Left ventricle myocardium inferior (tissue), 1 donor: ENCODE measurements at regions not wholly inside any gene's neighbourhood (a gene's known extent, or its start where the extent isn't known, plus 50 kb on each side); places are given as distances from the start of the nearest gene placed in this dataset.
"Not testable (repeated sequence)": the region's sequence is repeated elsewhere in the genome, so short reads cannot be mapped to it uniquely, and the experiment has no call there.

Experiments
- DNase-seq: peaks from one replicate; pipeline ENCODE4 v3.0.0-alpha.2; 2020
- H3K27ac ChIP-seq: fragments of 200-600 bp; replicated peaks from 2 replicates; pipeline ENCODE4 v1.8.0; 2021
- H3K27me3 ChIP-seq: fragments of 200-600 bp; 2 replicates; pipeline ENCODE4 v1.8.0; 2021; ENCODE audit warnings: low read depth
- H3K36me3 ChIP-seq: fragments of 200-600 bp; 2 replicates; pipeline ENCODE4 v1.8.0; 2021
- H3K4me1 ChIP-seq: fragments of 200-600 bp; 2 replicates; pipeline ENCODE4 v1.8.0; 2021
- H3K4me3 ChIP-seq: fragments of 200-600 bp; 2 replicates; pipeline ENCODE4 v1.8.0; 2021; ENCODE audit warnings: mild to moderate bottlenecking, moderate library complexity
- H3K9me3 ChIP-seq: fragments of 200-600 bp; replicated peaks from 2 replicates; pipeline ENCODE4 v1.8.0; 2021
- intact Hi-C: fragments of 100-400 bp; cut with micrococcal nuclease; formaldehyde crosslinking; loops from one replicate; pipeline ENCODE4 v1.11.0; 2022
- TF ChIP-seq, protein P1 (sequence below): fragments of 200-600 bp; IDR thresholded peaks from 2 replicates; pipeline ENCODE4 v1.8.0; 2021; ENCODE audit warnings: antibody characterized with exemption, mild to moderate bottlenecking, borderline replicate concordance
- donor health status: DM: no; HTN: yes; CAD: no; lungs with severe emphysema.

- intact Hi-C loops: no loop called here
Measured at GRCh38 chr9:13809401-13809800, 504.5 kb downstream of the NFIB start.

DNA sequence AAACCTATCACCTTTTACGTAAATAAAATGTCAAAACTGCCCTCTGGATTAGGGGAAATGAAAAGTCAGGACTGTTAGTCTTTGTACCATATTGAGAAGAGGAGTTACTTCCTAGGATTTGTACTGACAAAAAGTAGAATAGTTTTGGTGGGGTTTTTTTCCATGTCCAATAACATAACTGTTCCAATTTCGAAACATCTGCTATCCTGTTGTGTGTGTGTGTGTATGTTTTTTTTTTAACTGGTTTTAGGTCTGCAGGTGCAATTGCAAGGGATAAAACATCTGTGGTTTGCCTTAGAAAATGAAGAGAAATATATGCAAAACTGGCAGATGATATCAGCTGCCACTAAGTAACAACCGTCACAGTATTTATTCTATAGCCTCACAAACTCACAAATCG, 506.8 kb downstream of the NFIB start:
- DNase-seq: no peak
- Histone ChIP-seq H3K36me3 (no peaks in the 10 kb centered on the region), H3K4me1 (no peaks in the 10 kb centered on the region), H3K4me3 (no peak overlapping the region), H3K9me3 (no peaks in the 10 kb centered on the region), H3K27ac (no peak overlapping the region), H3K27me3 (no peaks in the 10 kb centered on the region)
- intact Hi-C loops: no loop called here
- TF ChIP-seq, protein P1, sequence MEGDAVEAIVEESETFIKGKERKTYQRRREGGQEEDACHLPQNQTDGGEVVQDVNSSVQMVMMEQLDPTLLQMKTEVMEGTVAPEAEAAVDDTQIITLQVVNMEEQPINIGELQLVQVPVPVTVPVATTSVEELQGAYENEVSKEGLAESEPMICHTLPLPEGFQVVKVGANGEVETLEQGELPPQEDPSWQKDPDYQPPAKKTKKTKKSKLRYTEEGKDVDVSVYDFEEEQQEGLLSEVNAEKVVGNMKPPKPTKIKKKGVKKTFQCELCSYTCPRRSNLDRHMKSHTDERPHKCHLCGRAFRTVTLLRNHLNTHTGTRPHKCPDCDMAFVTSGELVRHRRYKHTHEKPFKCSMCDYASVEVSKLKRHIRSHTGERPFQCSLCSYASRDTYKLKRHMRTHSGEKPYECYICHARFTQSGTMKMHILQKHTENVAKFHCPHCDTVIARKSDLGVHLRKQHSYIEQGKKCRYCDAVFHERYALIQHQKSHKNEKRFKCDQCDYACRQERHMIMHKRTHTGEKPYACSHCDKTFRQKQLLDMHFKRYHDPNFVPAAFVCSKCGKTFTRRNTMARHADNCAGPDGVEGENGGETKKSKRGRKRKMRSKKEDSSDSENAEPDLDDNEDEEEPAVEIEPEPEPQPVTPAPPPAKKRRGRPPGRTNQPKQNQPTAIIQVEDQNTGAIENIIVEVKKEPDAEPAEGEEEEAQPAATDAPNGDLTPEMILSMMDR: no peak

More at GRCh38 chr9:13809401-13809800, 504.5 kb downstream of the NFIB start:
- no peak overlapping the region for H3K27ac ChIP-seq
- H3K27me3 ChIP-seq: no peaks in the 10 kb centered on the region
- H3K4me3 ChIP-seq: no peak overlapping the region
- DNase-seq: no peak
- H3K9me3 ChIP-seq: no peaks in the 10 kb centered on the region
- H3K36me3 ChIP-seq: no peaks in the 10 kb centered on the region
- TF ChIP-seq, protein P1: no peak
- H3K4me1 ChIP-seq: no peaks in the 10 kb centered on the region

DNA sequence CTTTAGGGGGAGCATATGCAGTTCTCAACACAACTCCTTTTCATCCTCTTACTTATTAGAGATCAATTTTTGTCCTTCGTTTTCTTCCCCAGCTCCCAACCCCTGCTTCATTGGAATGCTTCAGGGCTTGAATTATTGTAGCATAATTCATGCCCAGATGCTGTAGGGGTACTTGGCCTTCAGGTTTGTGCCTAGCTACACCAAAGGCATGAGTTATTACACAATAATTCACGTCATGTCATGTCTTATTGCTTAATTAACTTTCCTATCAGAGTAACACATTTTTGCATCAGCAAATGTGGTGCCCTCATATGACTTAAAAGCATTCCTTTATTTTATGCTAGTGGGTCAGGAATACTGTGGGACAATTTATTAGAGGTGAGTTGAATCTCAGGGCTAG, 507.2 kb downstream of the NFIB start:
- Histone ChIP-seq H3K4me1 (no peaks in the 10 kb centered on the region), H3K4me3 (no peak overlapping the region), H3K27ac (no peak overlapping the region), H3K9me3 (no peaks in the 10 kb centered on the region), H3K36me3 (no peaks in the 10 kb centered on the region), H3K27me3 (no peaks in the 10 kb centered on the region)
- TF ChIP-seq, protein P1: no peak
- no peak for DNase-seq
- intact Hi-C loops: no loop called here

- Histone ChIP-seq H3K9me3 (no peaks in the 10 kb centered on the region), H3K4me1 (no peaks in the 10 kb centered on the region), H3K27ac (no peak overlapping the region), H3K4me3 (no peak overlapping the region), H3K27me3 (no peaks in the 10 kb centered on the region), H3K36me3 (no peaks in the 10 kb centered on the region)
- TF ChIP-seq, protein P1: no peak
- intact Hi-C loops: no loop called here
- no peak for DNase-seq
Measured at GRCh38 chr9:13805546-13805945, 508.4 kb downstream of the NFIB start.

- intact Hi-C loops: no loop called here
- Histone ChIP-seq H3K4me1 (no peaks in the 10 kb centered on the region), H3K36me3 (no peaks in the 10 kb centered on the region), H3K4me3 (no peak overlapping the region), H3K27ac (no peak overlapping the region), H3K9me3 (no peaks in the 10 kb centered on the region), H3K27me3 (no peaks in the 10 kb centered on the region)
- TF ChIP-seq, protein P1: no peak
- DNase-seq: no peak
Measured at GRCh38 chr9:13804532-13804931, 509.4 kb downstream of the NFIB start.

DNA sequence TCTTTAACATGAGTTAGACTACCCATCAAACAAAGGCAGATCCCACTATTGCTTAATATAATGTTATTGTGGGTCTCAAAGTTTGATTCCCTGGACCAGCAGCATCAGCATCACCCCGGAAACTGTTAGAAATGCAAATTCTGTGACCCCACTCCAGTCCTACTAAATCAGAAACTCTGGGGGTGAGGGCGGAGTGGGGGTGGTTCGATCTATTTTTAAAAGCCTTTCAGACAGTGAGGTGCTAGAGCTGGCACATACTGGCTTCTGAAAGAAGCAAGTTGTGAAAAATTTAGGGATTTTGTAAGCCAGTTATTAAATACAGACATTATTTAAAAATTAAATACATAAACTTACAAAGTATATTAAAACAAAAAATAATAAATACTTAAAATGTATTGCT, 513.2 kb downstream of the NFIB start:
- Histone ChIP-seq H3K36me3 (no peaks in the 10 kb centered on the region), H3K4me3 (peak overlapping the region; percentile 36), H3K27ac (no peak overlapping the region), H3K27me3 (no peaks in the 10 kb centered on the region), H3K4me1 (no peaks in the 10 kb centered on the region), H3K9me3 (peaks cover 13% of the 10 kb centered on the region)
- no peak for DNase-seq
- intact Hi-C loops: no loop called here
- TF ChIP-seq, protein P1: no peak

DNA sequence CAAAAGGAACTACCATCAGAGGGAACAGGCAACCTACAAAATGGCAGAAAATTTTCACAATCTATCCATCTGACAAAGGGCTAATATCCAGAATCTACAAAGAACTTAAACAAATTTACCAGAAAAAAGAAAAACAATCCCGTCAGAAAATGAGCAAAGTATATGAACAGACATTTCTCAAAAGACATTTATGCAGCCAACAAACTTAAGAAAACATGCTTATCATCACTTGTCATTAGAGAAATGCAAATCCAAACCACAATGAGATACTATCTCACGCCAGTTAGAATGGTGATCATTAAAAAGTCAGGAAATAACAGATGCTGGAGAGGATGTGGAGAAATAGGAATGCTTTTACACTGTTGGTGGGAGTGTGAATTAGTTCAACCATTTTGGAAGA, 516.2 kb downstream of the NFIB start:
- H3K27ac ChIP-seq, H3K36me3 ChIP-seq, H3K4me3 ChIP-seq, intact Hi-C loops, H3K27me3 ChIP-seq, H3K4me1 ChIP-seq, DNase-seq: not testable (repeated sequence)
- peaks cover 29% of the 10 kb centered on the region for H3K9me3 ChIP-seq
